ENCODE measurements at regions not wholly inside any gene's neighbourhood (a gene's known extent, or its start where the extent isn't known, plus 50 kb on each side); places are given as distances from the start of the nearest gene placed in this dataset.

- TF ChIP-seq EZH2 (IDR thresholded peaks at IDR 0.05) (no peak), CTCF (IDR thresholded peaks at IDR 0.05) (no peak), EZH2phosphoT487 (IDR thresholded peaks at IDR 0.05) (no peak)
These were observed 138.7 kb upstream of the ZC3H12C start for GRCh38 chr11:109954534-109954933.
